ENCODE measurements at regions not wholly inside any gene's neighbourhood (a gene's known extent, or its start where the extent isn't known, plus 50 kb on each side); places are given as distances from the start of the nearest gene placed in this dataset.

GRCh38 chr7:45343746-45344145, 186.2 kb downstream of the RAMP3 start:
- in situ Hi-C loops (cut with HindIII; ENCODE audit: low pct_unique_long_range_greater_than_20kb, low sequenced_read_pairs) = no loop called here
- TF ChIP-seq POLR2AphosphoS5 (IDR thresholded peaks at IDR 0.05; ENCODE audit: low read depth, low read length) = no peak
- TF ChIP-seq TCF7L2 (IDR thresholded peaks at IDR 0.05; ENCODE audit: low read depth, low read length) = no peak
- TF ChIP-seq CTCF (IDR thresholded peaks at IDR 0.05) = no peak
- no peak for TF ChIP-seq SIN3A (IDR thresholded peaks at IDR 0.05; ENCODE audit: borderline replicate concordance, insufficient read depth, low read depth, low read length)
- TF ChIP-seq REST (IDR thresholded peaks at IDR 0.05; ENCODE audit: insufficient read depth in 1 of 2, low read depth in 2 of 2, low read length in 1 of 2) = no peak
- ChIA-PET CTCF (no interaction called here), POLR2A (no interaction called here)
- DNase-seq (ENCODE audit: low read depth, low spot score) (no peak), ATAC-seq (no peak)
- H3K27ac ChIP-seq (ENCODE audit: low read length) = no peak overlapping the region
- peaks cover 17% of the 10 kb centered on the region for H3K27me3 ChIP-seq (ENCODE audit: control insufficient read depth, insufficient read depth, low read length)
- no peak overlapping the region for H3K4me3 ChIP-seq (ENCODE audit: low read depth in 2 of 2, low read length in 2 of 2)
- H3K4me1 ChIP-seq (ENCODE audit: control insufficient read depth, insufficient read depth, low read length) = peaks cover 2% of the 10 kb centered on the region; the same call in 1 of the 2 replicates
- BruUV-seq (replicated peaks) = no TSS peak
- H3K36me3 ChIP-seq (ENCODE audit: control insufficient read depth, insufficient read depth, low read length) = no peaks in the 10 kb centered on the region; the same call in 1 of the 2 replicates
- intact Hi-C loops (cut with micrococcal nuclease; ENCODE audit: unreplicated experiment) = no loop called here
- no peaks in the 10 kb centered on the region for H3K9me3 ChIP-seq (ENCODE audit: control insufficient read depth, insufficient read depth, low read depth, low read length)

- H3K9me3 ChIP-seq (ENCODE audit: control insufficient read depth, insufficient read depth, low read depth, low read length) = no peaks in the 10 kb centered on the region
- POLR2A ChIA-PET = no interaction called here
- H3K27ac ChIP-seq (ENCODE audit: low read length) = no peak overlapping the region
- no peak overlapping the region for H3K4me3 ChIP-seq (ENCODE audit: low read depth in 2 of 2, low read length in 2 of 2)
- H3K36me3 ChIP-seq (ENCODE audit: control insufficient read depth, insufficient read depth, low read length) = no peaks in the 10 kb centered on the region; the same call in 1 of the 2 replicates
- peaks cover 2% of the 10 kb centered on the region; the same call in 1 of the 2 replicates for H3K4me1 ChIP-seq (ENCODE audit: control insufficient read depth, insufficient read depth, low read length)
- ATAC-seq (no peak), DNase-seq (ENCODE audit: low read depth, low spot score) (no peak)
- CTCF ChIA-PET = no interaction called here
- intact Hi-C loops (cut with micrococcal nuclease; ENCODE audit: unreplicated experiment) = no loop called here
- in situ Hi-C loops (cut with HindIII; ENCODE audit: low pct_unique_long_range_greater_than_20kb, low sequenced_read_pairs) = no loop called here
- TF ChIP-seq CTCF (IDR thresholded peaks at IDR 0.05) = no peak
- TF ChIP-seq REST (IDR thresholded peaks at IDR 0.05; ENCODE audit: insufficient read depth in 1 of 2, low read depth in 2 of 2, low read length in 1 of 2) = no peak
- no peak for TF ChIP-seq SIN3A (IDR thresholded peaks at IDR 0.05; ENCODE audit: borderline replicate concordance, insufficient read depth, low read depth, low read length)
- no peak for TF ChIP-seq TCF7L2 (IDR thresholded peaks at IDR 0.05; ENCODE audit: low read depth, low read length)
- peaks cover 13% of the 10 kb centered on the region for H3K27me3 ChIP-seq (ENCODE audit: control insufficient read depth, insufficient read depth, low read length)
- BruUV-seq (replicated peaks) = no TSS peak
These were observed 190.2 kb downstream of the RAMP3 start for GRCh38 chr7:45347804-45348203.
